Neutrophil (primary cell): ENCODE measurements at regions not wholly inside any gene's neighbourhood (a gene's known extent, or its start where the extent isn't known, plus 50 kb on each side); places are given as distances from the start of the nearest gene placed in this dataset.

Experiments used
- H3K27ac ChIP-seq: fragments of 200-600 bp; sonication (generic); 2 replicates; pipeline ENCODE4 v1.5.1; 2016; ENCODE audit warnings: mild to moderate bottlenecking, moderate library complexity
- H3K27me3 ChIP-seq: fragments of 200-600 bp; sonication (generic); 2 replicates; pipeline ENCODE4 v1.6.0; 2016; ENCODE audit warnings: mild to moderate bottlenecking
- H3K36me3 ChIP-seq: fragments of 200-600 bp; sonication (generic); 2 replicates; pipeline ENCODE4 v1.5.1; 2017
- H3K4me1 ChIP-seq, 2 experiments: fragments of 200-600 bp in 1 of 2; sonication (generic) in 1 of 2; 1 replicate in 1 of 2; 2 replicates in 1 of 2; pipeline versions ENCODE4 v1.5.1 to v1.6.1; 2013 to 2016; ENCODE audit warnings: low read depth in 1 of 2, low read length in 1 of 2, mild to moderate bottlenecking in 1 of 2, moderate library complexity in 1 of 2; ENCODE audit not compliant: control insufficient read depth in 1 of 2, insufficient read depth in 1 of 2
- H3K4me3 ChIP-seq, 2 experiments: fragments of 200-600 bp in 1 of 2; sonication (generic) in 1 of 2; 1 replicate in 1 of 2; 2 replicates in 1 of 2; pipeline ENCODE4 v1.5.1; 2013 to 2016; ENCODE audit warnings: low read depth in 1 of 2, low read length in 1 of 2, mild to moderate bottlenecking in 1 of 2, moderate library complexity in 1 of 2
- H3K9me3 ChIP-seq: fragments of 200-600 bp; sonication (generic); 2 replicates; pipeline ENCODE4 v1.5.1; 2016
- TF ChIP-seq, protein P1 (sequence below): fragments of 200-600 bp; sonication (generic); IDR thresholded peaks from 2 replicates; pipeline ENCODE4 v1.5.1; 2016; ENCODE audit warnings: antibody characterized with exemption

DNA sequence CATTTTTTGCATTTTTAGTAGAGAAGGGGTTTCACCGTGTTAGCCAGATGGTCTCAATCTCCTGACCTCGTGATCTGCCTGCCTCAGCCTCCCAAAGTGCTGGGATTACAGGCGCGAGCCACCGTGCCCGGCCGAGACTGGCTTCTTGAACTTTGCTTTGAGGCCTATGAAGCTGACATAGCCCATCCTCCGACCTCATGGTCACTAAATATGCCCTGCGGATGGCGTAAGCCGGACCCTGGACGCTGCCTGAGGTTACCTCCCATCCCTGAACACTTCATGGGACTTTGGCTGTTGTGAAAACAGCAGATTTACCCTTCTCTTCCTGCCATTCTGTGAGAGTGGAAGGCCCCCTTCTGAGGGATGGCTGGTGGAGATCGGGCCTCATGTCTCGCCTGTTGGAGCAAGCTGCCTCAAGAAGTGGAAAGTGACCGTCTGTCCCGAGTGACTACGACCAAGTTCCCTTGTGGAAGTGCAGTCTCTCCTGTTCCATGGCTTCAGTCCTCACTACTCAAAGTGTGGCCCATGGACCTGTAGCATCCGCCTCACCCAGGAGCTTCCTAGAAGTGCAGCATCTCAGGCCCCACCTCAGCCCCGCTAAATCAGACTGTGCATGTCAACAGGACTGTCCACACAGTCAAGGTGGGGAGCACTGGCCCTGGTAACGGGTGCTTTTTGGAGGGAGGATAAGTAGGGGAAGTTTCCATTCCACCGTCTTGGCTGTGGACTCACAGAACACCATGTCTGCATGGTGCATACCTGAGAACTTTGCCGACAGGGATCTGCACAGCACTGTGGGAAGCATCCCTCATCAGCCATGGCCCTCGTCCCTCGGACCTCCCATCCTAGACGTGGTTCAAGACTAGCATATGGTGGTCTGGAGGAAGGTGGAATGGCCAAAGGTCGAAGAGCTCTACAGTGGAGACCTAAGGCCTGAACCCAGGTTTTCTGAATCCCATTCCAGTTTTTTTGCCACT lies 210.5 kb upstream of the SHH start:
- no peak overlapping the region for H3K27ac ChIP-seq
- no peaks in the 10 kb centered on the region for H3K36me3 ChIP-seq
- no peaks in the 10 kb centered on the region for H3K9me3 ChIP-seq
- H3K4me1 ChIP-seq: no peaks in the 10 kb centered on the region
- no peak overlapping the region for H3K4me3 ChIP-seq
- TF ChIP-seq, protein P1, sequence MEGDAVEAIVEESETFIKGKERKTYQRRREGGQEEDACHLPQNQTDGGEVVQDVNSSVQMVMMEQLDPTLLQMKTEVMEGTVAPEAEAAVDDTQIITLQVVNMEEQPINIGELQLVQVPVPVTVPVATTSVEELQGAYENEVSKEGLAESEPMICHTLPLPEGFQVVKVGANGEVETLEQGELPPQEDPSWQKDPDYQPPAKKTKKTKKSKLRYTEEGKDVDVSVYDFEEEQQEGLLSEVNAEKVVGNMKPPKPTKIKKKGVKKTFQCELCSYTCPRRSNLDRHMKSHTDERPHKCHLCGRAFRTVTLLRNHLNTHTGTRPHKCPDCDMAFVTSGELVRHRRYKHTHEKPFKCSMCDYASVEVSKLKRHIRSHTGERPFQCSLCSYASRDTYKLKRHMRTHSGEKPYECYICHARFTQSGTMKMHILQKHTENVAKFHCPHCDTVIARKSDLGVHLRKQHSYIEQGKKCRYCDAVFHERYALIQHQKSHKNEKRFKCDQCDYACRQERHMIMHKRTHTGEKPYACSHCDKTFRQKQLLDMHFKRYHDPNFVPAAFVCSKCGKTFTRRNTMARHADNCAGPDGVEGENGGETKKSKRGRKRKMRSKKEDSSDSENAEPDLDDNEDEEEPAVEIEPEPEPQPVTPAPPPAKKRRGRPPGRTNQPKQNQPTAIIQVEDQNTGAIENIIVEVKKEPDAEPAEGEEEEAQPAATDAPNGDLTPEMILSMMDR: no peak
- H3K27me3 ChIP-seq: no peaks in the 10 kb centered on the region

- H3K4me3 ChIP-seq: no peak overlapping the region
- no peaks in the 10 kb centered on the region for H3K27me3 ChIP-seq
- no peaks in the 10 kb centered on the region for H3K36me3 ChIP-seq
- no peaks in the 10 kb centered on the region for H3K9me3 ChIP-seq
- H3K27ac ChIP-seq: no peak overlapping the region
- no peaks in the 10 kb centered on the region for H3K4me1 ChIP-seq
- TF ChIP-seq, protein P1: no peak
Observed at GRCh38 chr7:156021471-156021870, 209.2 kb upstream of the SHH start.

- Histone ChIP-seq H3K9me3 (no peaks in the 10 kb centered on the region), H3K4me1 (no peaks in the 10 kb centered on the region), H3K4me3 (no peak overlapping the region), H3K36me3 (no peaks in the 10 kb centered on the region), H3K27ac (no peak overlapping the region), H3K27me3 (no peaks in the 10 kb centered on the region)
- TF ChIP-seq, protein P1: no peak
Observed at GRCh38 chr7:156020566-156020965, 208.3 kb upstream of the SHH start.

DNA sequence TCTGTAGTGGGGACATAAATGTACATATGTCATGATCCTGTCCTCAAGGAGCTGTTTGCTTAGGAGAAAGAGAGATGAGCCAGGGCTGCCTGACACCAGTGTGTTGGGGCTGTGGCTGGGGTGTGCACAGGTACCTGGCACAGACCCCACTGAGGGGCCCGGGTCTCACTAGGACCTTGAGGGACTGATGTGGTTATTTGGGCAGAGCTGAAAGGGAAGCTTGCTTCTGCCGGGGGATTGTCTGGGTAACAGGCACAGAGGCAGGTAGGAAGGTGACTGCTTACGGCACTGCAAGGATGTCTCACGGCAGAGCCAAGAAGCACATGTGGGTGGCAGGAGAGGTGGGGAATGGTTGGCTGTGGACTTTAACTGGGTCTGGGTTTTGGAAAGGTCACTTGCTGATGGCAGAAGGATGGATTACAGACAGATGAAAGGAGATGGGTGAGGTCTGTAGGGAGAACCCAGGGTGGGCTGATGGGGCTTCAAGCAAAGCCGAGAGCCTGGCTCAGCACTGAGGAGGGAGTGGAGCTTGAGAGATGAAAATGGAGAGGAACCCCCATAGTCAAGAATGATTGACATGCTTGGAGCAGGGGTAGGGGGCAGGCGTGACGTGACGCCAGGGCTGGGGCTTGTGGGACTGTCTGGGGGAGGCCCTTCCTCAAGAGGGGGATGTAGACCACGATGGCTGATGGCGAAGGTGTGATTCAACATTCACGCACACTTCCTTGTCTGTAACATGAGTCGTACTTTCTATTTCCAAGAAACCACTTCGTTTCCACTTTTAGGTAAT lies 207.7 kb upstream of the SHH start:
- TF ChIP-seq, protein P1: no peak
- Histone ChIP-seq H3K36me3 (no peaks in the 10 kb centered on the region), H3K4me1 (no peaks in the 10 kb centered on the region), H3K9me3 (no peaks in the 10 kb centered on the region), H3K27me3 (no peaks in the 10 kb centered on the region), H3K27ac (no peak overlapping the region), H3K4me3 (no peak overlapping the region)

DNA sequence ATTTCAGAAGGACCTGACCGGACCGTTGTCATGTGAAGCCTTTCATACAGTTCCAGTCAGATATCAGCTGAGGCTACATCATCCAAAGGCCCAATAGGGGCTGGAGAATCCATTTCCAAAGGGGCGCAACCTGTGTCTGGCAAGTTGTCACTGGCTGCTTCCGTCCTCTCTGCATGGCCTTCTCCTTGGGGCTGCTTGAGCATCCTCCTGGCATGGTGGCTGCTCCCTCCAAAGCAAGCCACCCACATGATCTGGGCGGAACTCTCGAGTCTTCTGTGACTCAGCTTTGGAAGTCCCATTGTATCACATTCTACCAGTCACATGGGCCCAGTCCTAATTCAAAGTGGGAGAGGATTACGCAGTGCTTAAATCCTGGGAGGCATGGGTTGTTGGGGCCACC lies 207.0 kb upstream of the SHH start:
- Histone ChIP-seq H3K27ac (no peak overlapping the region), H3K4me1 (no peaks in the 10 kb centered on the region), H3K9me3 (no peaks in the 10 kb centered on the region), H3K27me3 (no peaks in the 10 kb centered on the region), H3K36me3 (no peaks in the 10 kb centered on the region), H3K4me3 (no peak overlapping the region)
- TF ChIP-seq, protein P1: no peak
